Iris pigment epithelial cell (primary cell): ENCODE measurements at regions not wholly inside any gene's neighbourhood (a gene's known extent, or its start where the extent isn't known, plus 50 kb on each side); places are given as distances from the start of the nearest gene placed in this dataset.
"Not testable (repeated sequence)": the region's sequence is repeated elsewhere in the genome, so short reads cannot be mapped to it uniquely, and the experiment has no call there.

Source experiments
- DNase-seq: peaks from one replicate; pipeline ENCODE4 v3.0.0-alpha.2; 2011; ENCODE audit warnings: low read depth

DNA sequence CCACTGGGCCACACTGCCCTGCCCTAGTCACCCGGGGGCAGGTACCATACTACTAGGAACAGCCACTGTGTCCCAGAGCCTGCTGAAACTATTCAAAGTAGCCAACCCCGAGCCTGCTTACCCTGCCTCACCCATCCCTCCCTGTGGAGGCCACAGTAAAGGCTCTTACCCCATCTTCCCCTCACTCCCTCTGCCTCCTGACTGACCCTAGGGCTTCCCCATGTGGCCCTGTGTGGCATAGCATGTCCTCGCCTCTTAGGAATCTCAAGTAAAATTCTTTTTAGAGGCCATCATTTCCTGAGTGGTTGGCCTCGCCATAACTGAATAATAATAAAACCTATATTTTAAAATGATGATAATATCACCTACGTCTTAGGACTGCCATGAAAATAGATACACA, 112.2 kb upstream of the SLC6A11 start:
- peak; percentile 49 for DNase-seq

DNA sequence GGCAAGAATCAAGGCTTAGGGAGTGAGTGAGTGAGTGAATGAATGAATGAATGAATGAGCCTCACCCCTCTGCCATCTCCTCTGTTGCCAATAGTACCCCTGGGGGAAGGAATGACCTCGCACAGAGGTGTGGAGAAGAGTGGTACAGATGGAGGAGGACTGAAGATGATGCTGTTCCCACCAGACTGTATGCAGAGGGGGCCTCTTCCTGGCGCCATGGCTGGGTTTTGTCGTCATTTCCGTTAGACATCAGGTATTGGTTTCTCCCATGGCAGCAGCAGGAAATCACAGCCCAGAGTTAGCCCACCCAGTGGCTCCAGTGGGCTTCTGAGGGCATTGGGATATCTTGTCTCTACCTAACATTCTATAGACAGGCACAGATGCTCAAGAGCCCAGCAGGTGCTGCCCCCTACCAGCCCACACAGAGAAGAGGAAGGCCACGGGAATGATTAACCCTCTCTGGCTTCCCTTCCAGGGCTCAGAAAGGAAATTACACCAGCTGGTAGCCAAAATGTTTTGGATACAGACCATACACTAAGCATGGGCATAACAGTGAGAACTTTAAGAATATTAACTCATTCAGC, 109.8 kb upstream of the SLC6A11 start:
- DNase-seq = no peak

DNA sequence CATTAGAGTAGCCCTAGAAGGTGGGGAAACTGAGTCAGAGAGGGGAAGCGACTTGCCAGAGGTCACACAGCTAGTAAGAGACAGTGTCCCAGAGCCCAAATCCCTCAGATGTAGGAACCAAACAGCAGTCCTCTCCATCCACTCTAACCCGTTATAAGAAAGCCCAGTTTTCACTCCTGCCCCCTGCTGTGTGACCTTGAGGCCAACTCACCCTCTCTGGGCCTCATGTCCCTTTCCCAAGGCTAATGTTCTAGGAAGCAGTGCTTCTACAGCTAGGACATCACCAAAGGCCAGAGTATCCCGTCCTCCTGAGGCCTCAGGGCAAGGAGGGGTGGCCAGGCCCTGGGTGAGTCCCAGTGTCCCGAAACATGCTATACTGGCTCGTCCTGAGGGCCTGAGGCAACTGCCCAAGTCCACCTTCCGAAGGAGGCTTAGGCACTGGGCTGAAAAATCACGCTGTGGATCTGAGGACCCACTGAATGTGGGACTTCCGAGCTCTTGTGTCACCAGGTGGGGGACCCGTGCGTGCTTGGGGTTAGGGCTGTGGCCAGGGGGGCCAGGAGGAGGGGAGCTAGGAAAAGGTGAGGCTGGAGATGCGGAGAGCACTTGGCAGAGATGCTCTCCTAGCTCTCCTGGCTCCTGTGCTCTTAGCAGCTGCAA, 109.2 kb upstream of the SLC6A11 start:
- DNase-seq = no peak

DNA sequence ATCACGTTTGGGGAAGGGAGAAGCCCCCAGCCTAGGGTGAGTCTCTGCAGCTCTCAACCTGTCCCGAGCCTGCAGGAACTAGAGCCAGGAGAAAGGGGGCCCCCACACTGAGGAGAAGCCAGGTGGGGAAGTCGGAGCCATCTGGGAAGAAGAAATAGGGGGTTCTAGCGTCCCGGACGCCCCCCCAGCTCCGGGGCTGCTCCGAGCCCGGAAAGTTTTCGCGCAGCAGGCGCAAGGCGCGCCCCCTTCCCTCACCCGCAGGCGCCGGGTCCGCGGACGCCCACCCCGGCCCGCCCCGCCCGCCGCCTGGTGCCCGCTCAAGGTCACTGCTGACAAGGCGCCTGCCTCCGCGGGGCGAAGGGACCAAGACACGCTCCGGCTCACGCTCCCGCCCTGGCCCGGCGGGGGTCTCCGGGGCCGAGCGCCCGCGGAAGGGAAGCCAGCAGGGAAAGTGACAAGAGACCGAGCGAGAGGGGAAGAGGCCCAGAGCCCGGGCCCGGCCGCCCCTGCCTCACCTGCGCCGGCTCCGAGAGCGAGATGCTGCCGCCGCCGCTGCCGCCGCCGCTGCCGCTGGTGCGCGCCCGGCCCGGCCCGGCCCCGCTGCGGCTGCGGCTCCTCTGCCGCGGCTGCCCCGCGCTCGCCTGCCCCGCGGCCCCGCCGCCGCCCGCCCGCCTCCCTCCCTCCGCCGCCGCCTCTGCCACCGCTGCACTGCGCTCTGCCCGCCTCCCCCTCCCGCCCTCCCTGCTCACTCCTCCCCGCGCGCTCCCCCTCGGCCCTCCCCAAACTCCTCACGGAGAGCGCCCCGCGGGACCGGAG, 108.4 kb upstream of the SLC6A11 start:
- DNase-seq = no peak

DNA sequence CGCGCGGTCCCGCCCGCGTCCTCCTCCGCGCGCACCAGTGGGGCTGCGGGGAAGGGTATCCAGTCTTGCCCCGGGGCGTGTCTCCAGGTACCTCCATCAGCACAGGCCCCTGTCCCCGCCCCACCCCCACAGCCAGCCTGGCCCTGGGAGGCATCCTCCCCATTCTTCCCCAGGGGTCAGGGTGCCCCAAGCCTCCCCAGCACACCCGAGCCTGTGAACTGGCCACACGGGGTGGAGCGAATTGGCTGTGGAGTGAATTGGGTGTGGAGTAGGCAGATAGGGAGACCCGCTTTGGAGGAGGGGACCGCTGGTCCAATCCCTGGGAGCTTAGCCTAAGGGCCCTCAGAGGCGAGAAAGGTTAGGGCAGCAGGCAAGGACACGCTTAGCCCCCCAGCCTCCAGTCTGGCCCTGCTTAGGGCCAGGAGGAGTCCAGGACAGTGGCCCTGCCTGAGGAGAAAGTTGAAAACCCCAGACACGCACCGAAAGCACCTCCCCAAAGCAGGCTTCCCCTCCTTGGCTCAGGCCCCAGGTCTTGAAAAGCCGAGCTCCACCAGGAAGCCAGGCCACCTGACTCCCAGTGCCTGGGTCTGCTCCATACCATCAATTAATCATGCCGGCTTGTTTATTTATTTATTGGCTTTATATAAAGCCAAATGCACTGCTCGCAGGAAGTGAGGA, 107.7 kb upstream of the SLC6A11 start:
- no peak for DNase-seq

DNA sequence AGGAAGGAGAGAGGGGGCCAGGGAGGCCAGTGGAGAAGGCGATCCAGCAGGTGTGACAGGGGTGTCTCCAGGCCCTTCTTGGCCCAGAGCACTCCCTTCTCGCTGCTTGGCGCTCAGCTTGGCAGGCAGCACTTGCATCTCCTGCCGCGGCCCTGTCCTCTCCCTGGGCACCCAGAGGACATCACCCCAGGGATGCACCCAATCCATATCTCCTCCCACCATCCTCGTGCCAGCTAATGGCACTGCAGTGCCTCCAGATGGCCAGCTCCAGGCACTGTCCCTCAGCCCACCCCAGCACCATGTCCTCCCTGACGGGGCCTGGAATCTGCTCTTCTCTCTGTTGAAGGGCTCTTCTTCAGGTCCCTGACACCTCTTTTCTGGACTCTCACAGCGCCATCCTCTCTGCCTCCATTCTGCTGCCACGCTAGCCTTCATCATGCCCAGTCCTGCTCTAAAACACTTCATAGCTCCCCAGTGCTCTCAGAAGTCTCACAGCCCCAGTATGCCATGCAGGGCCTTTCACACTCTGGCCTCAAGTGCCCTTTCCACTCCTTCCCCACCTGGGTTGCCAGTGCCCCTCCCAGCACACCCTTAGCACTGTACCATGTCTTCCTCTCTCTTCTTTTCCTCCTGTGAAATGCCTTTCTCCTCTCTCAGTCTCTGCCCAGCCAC, 106.8 kb upstream of the SLC6A11 start:
- DNase-seq = no peak

DNA sequence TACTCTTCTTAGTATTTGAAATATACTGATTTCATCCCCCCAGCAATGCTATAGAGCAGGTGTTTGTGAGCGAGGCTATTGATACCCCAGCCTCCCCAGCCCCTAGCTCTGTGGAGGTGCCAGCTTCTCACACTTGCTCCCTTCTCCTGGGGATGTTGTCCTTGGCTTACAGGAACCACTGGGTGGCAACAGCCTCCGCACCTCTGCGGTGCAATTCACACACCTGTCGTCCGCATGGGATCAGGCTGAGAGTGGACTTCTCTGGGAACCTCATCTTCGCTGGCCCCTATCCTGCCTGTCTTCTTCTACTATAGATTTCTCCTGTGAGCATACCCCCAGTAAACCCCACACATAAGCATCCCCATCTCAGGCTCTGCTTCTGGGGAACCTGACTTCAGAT, 103.9 kb upstream of the SLC6A11 start:
- DNase-seq = no peak

DNA sequence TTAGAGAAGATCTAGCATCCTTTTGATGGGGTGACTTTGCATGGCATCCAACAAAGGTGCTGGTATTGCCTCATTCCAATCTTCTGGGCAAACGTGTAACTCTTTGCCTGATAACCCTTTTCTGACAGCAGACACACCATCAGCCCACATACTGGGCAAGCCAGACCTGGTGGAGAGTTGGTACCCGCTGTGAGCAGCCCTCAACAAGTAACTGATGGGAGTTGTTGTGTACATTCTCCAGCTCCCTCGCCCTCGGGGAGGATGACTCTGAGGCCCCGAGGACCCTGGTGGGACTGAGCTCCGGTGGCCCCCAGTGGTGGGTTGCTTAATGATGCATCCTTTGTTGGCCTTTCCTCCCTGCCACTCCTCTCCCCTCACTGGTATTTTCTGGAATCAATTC, 102.4 kb upstream of the SLC6A11 start:
- no peak for DNase-seq

DNA sequence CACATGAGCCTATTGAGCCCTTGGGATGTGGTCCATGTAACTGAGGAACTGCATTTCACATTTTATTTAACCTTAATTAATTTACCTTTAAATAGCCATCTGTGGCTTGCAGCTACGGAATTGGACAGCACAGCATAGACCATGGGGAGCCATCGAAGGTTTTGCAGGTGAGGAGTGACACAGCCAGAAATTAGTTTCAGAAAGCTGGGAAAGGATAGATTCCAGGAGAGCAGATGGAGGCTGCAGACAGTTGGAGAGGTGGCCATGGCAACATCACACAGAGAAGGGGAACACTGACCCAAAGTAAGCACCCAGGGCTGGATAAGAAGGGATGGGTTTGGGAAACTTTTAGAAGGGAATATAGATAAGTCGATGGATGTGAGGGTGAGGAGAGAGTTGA, 100.1 kb upstream of the SLC6A11 start:
- no peak for DNase-seq

DNA sequence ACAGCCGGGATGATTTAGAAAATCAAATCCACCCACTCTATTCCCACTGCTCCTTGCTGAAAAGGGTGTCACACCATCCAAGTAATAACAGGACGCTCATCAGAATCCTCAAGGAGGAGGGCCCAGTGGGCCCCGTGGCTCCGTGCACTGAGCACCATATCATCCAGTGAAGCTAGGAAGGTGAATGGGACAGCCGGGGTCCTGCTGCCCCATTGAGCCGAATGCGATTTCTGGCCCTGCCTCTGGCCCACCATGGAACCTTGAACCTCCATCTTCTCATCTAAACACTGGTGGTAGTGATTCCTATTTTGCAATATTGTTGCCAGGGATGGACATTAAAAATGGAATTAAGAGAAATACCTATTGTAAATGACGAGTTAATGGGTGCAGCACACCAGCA, 99.1 kb upstream of the SLC6A11 start:
- DNase-seq = no peak

DNA sequence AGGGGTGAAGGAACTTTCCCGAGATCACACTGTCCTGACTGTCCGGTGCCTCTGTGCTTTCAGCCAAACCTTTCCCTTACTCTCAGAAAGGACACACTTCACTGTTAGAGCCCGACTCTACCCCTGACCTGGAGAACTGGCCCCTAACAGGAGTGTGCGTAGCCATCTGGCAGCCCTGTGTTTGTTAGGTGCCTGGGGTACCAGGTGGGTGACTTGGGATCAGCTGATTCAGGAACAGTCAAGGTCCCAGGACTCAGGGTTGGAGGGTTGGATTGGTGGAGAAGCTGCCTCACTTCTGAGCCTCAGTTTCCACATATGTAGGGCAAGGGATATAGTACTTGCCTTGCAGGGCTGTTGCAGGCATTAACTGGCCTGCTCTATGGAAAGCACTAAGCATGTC, 98.3 kb upstream of the SLC6A11 start:
- no peak for DNase-seq

DNA sequence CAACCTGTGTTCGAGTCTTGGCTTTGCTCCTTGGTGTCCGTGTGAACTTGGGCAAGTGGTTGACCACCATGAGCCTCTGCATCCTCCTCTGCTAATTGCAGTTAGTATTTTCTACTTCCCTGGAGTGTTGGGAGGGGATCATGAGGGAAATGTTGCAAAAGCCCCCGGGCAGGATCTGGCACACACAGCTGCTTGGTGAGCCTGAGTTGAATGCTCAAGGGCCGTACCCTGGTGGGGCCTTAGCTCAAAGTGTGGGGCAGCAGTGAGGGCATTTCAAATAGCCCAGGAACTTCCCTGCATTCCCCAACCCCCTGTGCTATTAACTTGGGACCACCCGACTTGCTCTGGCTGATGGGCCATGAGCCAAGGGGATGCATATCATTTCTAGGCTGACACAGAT, 94.9 kb upstream of the SLC6A11 start:
- DNase-seq = no peak

DNA sequence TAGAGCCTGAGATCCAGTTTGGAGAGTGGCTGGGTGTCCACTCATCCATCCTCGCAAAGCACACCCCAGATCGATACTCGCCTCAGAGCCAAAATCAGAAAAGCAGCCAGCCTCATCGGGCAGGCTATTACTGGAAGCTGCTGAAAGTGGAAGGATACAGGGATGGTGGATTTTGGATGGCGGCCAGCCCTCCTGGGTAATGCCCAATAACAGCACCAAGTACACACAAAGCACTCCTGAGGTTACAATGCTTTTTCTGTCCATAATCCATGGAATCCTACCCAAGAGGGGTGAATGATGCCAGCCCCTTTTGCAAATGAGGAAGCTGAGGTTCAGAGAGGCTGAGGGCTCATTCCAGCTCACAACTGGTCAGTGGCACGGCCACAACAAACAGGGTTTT, 93.1 kb upstream of the SLC6A11 start:
- DNase-seq = no peak

DNA sequence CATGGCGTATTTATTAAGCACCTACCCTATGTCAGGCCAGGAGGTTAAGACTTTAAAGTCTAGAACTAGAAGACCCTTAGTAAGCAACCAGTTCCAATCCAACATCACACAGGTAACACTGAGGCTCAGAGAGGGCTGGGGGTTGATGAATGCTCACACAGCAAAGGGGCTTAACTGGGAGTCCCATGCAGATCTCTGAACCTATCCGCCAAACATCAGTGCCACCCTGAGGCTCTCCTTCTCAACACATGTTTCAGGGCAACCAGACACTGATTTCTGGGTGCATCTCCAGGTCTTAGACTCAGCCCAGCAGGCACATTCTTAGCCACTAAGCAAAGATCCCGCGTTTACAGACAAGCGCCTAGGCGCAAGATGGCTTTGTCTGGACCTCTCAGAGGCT, 92.0 kb upstream of the SLC6A11 start:
- no peak for DNase-seq

DNA sequence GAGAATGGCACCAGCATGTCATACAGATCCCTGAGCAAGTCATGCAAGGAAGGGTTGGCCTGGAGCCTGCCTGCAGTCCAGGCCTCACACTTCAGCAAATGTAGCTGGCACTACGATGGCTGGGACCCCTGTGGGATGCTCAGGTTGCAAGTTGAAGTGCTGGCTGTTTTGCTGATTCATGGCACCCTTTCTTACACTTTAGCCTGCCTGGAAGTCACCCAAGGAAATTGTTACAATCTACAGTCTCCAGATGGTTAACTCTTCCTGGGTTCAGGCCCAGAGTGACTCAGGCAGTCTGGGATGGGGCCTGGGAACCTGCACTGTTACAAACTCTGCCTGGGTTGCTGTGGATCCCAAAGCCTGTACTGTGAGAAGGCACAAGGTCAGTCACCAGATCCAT, 91.0 kb upstream of the SLC6A11 start:
- DNase-seq = no peak

DNA sequence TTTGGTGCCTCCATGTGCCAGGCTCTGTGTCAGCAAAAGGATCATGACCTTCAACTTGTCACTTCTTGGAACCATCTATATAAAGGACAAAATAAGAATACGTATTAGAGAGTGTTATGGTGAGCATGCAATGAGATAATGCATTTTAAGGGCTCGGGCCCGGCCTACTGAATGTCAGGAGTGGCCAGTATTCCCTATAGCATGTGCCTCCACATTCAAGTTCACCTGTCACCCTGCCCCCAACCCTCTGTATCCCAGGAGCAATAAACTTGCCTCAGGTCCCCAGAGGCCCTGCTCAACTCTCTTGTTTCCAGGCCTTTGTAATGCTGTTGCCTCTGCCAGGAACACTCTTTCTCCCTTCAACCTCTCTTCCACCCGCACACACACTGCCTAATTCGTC, 90.2 kb upstream of the SLC6A11 start:
- DNase-seq = no peak

DNA sequence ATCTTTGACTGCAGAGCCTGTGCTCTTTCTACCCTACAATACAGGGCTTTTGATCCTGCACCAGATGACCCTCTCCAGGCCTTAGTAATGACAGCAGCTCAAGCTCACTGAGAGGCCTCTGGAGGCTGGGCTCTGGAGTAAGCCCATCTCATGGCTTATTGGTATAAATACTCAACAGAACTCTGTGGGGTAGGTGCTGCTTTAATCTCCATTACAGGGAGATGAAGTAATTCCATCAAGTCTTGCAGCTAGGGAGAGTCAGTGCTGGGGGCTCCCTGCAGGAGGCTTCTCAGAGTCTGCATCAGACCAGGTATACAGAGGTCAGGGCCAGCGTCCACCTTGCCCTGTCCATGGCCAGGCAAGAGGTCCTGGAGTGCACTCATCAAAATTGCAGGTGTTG, 89.2 kb upstream of the SLC6A11 start:
- no peak for DNase-seq

DNA sequence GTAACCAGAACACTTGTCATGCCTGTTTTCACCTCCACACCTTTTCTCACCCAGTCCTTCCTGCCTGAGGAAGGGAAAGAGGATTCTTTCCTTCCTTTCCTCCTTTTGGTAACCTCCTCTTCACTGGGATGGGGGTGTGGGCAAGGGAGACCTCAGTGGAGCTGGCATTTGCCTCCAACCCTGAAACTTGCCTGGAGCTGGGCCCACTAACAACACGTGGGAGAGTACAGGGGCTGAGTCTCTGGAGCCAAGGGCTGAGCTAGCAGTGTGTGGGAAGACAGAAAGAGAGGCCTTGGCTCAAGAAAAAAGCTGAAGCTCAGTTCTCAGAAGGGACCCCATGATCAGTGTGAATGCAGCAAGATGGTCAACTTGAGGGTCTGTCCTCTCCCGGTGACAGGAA, 86.6 kb upstream of the SLC6A11 start:
- DNase-seq = no peak

DNA sequence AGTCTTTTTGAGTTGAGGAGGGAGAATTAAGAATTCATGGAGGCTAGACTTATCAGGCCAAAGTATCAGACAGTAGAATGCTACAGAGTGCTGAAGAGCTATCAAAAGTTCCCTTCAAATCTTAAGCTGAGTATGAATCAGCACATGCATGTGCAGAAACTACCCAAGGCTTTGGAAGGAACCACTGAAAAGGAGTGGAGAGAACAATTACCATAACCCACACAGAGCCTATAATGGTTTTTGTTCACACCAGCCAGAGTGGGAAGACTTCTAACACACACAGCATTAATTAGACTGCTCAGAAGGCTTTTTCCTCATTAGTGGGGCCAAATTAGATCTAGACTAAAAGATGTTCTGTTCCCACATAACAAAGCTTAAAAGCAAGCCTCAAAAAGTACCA, 83.7 kb upstream of the SLC6A11 start:
- no peak for DNase-seq

DNA sequence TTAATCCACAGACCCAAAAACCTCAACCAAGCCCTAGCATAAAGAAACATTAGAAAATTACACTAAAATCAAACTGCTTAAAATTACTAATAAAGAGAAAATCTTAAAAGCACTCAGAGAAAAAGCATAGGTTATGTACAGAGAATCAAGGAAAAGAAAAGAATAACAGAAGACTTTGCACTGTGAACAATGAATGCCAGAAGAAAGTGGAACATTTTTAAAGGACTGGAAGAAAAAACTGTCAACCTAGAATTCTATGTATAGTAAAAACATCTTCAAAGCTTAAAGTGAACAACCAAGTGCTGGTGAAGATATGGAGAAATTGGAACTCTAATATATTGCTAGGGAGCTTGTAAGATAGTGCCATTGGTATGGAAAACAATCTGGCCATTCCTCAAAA, 82.7 kb upstream of the SLC6A11 start:
- DNase-seq = no peak

DNA sequence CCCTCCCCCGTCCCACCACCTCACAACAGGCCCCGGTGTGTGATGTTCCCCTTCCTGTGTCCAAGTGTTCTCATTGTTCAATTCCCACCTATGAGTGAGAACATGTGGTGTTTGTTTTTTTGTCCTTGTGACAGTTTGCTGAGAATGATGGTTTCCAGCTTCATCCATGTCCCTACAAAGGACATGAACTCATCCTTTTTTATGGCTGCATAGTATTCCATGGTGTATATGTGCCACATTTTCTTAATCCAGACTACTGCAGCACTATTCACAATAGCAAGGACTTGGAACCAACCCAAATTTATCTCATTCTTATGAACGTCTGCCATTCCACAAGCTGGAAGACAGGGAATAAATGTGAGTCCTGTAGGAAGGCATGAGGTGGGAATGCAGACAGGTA, 79.6 kb upstream of the SLC6A11 start:
- not testable (repeated sequence) for DNase-seq

DNA sequence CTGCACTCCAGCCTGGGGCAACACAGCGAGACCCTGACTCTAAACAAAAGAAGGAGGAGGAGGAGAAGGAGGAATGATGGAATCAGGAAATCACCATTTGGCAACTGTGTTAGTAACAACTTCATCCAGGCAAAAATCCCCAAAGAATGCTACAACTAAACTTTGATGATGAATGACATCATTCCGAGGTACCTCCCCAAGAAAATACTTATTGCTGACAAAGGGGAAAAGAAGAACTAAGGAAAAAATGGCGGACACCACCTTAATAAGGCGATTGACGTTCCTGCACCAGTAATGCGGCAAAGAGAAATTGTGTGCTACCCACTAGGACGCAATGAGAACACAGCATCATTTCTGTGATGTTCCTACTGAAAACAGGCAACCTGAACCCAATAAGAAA, 78.2 kb upstream of the SLC6A11 start:
- DNase-seq = no peak
